ENCODE measurements at regions not wholly inside any gene's neighbourhood (a gene's known extent, or its start where the extent isn't known, plus 50 kb on each side); places are given as distances from the start of the nearest gene placed in this dataset.
A peak's percentile ranks its signal among the peaks of the same experiment; 100 is the strongest.

DNA sequence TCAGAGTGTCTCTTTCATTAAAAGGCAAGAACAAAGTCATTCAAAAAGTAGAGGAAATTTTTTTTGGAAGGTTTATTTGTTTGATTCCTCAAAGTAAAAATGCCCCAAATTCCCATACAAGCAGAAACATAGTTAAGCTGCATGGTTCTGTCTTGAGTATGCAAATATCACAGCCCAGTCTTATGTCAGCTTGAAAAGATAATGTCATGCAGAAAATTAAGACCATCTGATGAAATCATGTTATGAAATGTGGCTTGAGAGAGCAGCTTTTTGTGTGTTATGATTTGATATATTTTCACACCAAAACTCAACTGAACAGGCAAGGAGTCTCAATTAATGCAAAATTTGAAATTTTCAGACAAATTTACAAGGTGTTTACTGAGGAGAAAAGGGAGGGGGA is 411.0 kb downstream of the LMO4 start:
- no peaks in the 10 kb centered on the region for H3K9me3 Mint-ChIP-seq
- H3K36me3 Mint-ChIP-seq (ENCODE audit: low read depth) = no peaks in the 10 kb centered on the region
- intact Hi-C loops (cut with micrococcal nuclease) = no loop called here
- no peak overlapping the region for H3K27ac Mint-ChIP-seq
- H3K4me3 Mint-ChIP-seq = no peak overlapping the region
- peaks cover 8% of the 10 kb centered on the region for H3K27me3 Mint-ChIP-seq
- DNase-seq = no peak
- H3K4me1 Mint-ChIP-seq = no peaks in the 10 kb centered on the region

DNA sequence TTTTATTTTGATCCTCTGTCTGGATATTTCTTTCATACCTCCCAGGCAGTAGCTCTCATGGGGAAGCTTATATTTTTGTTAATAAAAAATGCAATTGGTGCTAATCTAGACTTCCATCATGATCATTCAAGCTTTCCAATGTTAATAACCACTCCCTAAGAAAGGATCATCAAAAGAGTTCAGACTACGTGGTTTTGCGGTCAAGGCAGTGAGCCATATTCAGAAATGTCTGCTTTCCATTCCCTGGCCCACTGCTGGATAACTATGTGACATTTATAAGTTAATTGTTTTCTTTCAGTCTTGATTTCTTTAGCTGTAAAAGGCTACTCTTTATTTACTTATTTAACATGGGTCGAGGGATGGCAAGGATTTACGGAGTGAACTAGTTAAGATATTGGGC is 414.6 kb downstream of the LMO4 start:
- Mint-ChIP-seq H3K4me3 (no peak overlapping the region), H3K9me3 (no peaks in the 10 kb centered on the region), H3K27ac (no peak overlapping the region), H3K4me1 (no peaks in the 10 kb centered on the region), H3K36me3 (ENCODE audit: low read depth) (no peaks in the 10 kb centered on the region), H3K27me3 (peaks cover 6% of the 10 kb centered on the region)
- intact Hi-C loops (cut with micrococcal nuclease) = no loop called here
- no peak for DNase-seq

DNA sequence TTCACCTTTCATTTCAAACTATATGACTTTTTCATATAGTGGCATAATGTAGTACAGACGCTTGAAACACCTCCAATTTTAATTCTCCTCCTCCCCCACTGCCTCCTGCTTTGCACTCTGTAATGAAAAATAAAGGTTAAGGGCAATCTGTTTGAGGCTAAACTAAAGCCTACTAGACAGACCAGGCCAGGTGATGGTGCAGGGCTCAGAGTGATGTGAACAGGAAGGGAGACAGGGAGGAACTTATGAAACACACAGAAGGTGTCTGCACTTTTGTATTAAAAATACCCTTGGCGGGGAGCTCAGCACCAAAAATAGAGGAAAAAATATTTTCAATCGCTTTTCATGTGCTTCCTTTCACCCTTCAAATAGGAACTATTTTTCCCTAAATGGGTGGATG is 415.4 kb downstream of the LMO4 start:
- intact Hi-C loops (cut with micrococcal nuclease) = no loop called here
- no peak for DNase-seq
- Mint-ChIP-seq H3K27me3 (peaks cover 3% of the 10 kb centered on the region), H3K27ac (no peak overlapping the region), H3K36me3 (ENCODE audit: low read depth) (no peaks in the 10 kb centered on the region), H3K9me3 (no peaks in the 10 kb centered on the region), H3K4me3 (no peak overlapping the region), H3K4me1 (no peaks in the 10 kb centered on the region)

DNA sequence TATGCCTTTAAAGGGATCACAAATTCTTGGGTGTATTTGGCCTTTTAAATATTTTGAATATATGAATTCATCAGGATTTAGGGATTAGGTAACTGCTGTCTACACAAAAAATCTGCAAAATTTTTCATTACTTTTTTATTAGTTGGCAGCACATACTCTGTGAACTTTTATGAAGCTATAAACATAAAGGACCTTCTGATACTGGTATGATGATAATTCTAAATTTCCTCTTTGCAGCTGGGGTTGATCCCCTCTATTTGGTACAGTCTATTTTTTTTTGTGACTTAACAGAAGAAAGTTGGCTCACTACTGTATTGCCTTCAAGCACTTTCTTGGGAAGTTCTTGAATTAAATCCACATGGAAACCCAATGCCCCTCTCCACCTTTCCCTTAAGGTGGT is 416.1 kb downstream of the LMO4 start:
- H3K27ac Mint-ChIP-seq = no peak overlapping the region
- no peaks in the 10 kb centered on the region for H3K9me3 Mint-ChIP-seq
- no peak overlapping the region for H3K4me3 Mint-ChIP-seq
- no peaks in the 10 kb centered on the region for H3K4me1 Mint-ChIP-seq
- no peaks in the 10 kb centered on the region for H3K36me3 Mint-ChIP-seq (ENCODE audit: low read depth)
- peaks cover 3% of the 10 kb centered on the region for H3K27me3 Mint-ChIP-seq
- intact Hi-C loops (cut with micrococcal nuclease) = no loop called here
- DNase-seq = no peak

DNA sequence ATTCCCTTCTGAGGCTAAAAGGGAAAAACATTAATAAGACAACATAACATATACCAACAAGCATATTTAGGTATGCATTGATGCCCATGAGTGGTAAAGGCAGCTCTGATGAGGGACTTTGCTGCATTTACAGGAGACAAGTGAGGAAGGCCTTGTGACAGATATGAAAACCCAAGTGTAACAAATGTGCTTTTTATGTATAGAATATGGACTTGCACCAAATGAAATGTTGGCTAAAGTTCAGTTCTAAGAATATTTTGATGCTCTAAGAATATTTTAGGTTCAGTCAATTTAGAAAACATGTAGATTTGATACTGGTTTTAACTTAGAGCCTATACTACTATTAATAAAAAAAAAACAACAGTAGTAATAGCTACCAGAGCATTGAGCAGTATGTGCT is 424.7 kb downstream of the LMO4 start:
- no peaks in the 10 kb centered on the region for H3K4me1 Mint-ChIP-seq
- no peak overlapping the region for H3K27ac Mint-ChIP-seq

DNA sequence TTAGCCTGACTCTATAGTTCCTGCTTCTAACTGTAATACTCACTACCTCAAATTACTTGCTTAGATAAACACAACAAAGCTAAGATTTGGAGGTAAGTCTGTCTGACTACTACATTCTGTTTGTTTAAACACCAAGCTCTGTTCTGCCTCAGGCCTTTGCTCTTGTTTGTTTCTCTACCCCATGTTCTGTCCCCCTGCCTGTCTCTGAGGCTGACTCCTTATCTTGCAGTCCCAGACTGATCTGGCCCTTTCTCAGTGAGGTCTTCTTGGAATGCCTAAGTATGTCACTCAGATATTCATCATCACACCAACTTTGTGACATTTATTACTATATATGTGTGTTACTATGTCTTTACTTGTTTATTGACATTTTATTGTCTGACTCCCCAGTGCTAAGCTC is 425.5 kb downstream of the LMO4 start:
- no peak overlapping the region for H3K27ac Mint-ChIP-seq
- H3K27me3 Mint-ChIP-seq = peaks cover 2% of the 10 kb centered on the region
- no peaks in the 10 kb centered on the region for H3K4me1 Mint-ChIP-seq
- intact Hi-C loops (cut with micrococcal nuclease) = no loop called here
- no peaks in the 10 kb centered on the region for H3K36me3 Mint-ChIP-seq (ENCODE audit: low read depth)
- H3K4me3 Mint-ChIP-seq = no peak overlapping the region
- H3K9me3 Mint-ChIP-seq = no peaks in the 10 kb centered on the region
- DNase-seq = no peak

More for the DNA sequence above, 424.7 kb downstream of the LMO4 start:
- peak; percentile 29 for DNase-seq
- no peaks in the 10 kb centered on the region for H3K9me3 Mint-ChIP-seq
- H3K4me3 Mint-ChIP-seq = no peak overlapping the region
- intact Hi-C loops (cut with micrococcal nuclease) = no loop called here
- no peaks in the 10 kb centered on the region for H3K36me3 Mint-ChIP-seq (ENCODE audit: low read depth)
- peaks cover 2% of the 10 kb centered on the region for H3K27me3 Mint-ChIP-seq

DNA sequence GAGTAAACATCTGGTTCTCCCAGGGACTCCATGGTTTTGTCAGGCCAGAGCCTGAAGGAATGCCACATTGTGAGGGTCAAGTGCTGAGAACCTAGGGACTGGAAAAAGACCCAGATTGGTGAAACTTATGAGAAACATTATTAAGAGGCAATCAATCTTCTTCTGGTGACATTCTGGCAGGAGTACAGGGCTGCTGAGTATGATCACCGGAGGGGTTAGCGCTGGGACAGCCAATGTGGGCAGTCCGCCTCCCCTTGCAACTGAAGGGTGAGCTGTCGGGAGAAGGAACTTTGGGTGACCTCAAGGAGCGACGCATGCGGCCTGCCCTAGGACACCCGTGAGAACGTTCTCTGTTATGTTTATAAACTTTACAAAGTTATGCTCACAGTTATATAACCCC is 429.0 kb downstream of the LMO4 start:
- Mint-ChIP-seq H3K4me1 (peaks cover 2% of the 10 kb centered on the region), H3K4me3 (no peak overlapping the region), H3K27me3 (peaks cover 2% of the 10 kb centered on the region), H3K27ac (no peak overlapping the region), H3K9me3 (no peaks in the 10 kb centered on the region), H3K36me3 (ENCODE audit: low read depth) (no peaks in the 10 kb centered on the region)
- intact Hi-C loops (cut with micrococcal nuclease) = no loop called here
- DNase-seq = no peak

DNA sequence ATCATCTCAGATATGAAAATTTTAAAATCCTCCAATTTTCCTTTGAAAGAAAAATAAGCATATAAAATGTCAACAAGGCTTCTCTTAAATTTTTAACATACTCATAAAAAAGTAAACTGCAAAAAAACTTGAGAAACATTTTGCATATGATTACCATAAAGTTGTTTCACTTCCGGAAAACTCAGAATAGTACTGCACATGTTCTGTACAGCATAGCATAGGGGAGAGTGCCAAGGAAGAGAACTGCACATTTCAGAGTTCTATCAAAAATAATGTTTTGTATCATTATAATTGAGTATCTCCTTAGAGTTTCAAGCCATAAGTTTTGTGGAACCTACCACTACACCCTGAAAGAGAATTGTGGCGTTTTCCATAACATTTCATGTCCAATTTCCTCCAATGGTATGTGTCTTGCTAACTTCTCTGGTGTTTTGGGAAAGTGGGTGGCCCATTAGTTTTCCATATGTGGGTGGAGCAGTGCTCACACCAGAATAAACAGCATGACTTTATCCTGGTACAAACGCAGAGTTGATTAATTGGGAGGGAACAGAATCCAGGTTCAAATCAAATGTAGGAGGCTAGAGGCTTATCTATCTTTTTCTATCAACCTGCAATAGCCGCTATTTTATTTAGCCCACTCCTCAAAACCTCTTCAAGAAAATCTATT is 430.9 kb downstream of the LMO4 start:
- no peaks in the 10 kb centered on the region for H3K36me3 Mint-ChIP-seq (ENCODE audit: low read depth)
- no peak overlapping the region for H3K27ac Mint-ChIP-seq
- no peaks in the 10 kb centered on the region for H3K9me3 Mint-ChIP-seq
- H3K27me3 Mint-ChIP-seq = no peaks in the 10 kb centered on the region
- H3K4me3 Mint-ChIP-seq = no peak overlapping the region
- DNase-seq = peak; percentile 4
- intact Hi-C loops (cut with micrococcal nuclease) = no loop called here
- H3K4me1 Mint-ChIP-seq = peaks cover 7% of the 10 kb centered on the region

DNA sequence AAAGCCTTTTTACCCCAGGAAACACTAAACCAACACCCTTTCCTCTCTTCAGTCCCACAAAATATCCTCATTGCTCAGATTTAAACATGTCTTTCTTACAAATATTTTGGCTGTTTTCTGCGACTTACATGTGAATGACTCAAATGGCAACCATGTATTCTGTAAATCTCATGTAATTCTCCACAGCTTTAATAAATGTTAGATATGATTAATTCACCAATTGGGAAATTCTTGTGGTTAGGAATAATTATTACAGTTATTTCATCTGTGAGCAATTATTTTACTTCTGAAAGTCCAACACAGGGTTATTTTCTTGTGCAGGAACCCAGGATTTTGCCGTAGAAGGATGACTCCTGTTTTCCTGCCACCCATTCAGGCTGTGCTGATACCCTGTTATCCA is 431.5 kb downstream of the LMO4 start:
- peaks cover 7% of the 10 kb centered on the region for H3K4me1 Mint-ChIP-seq
- H3K9me3 Mint-ChIP-seq = no peaks in the 10 kb centered on the region
- no peak overlapping the region for H3K27ac Mint-ChIP-seq
- DNase-seq = no peak
- H3K36me3 Mint-ChIP-seq (ENCODE audit: low read depth) = no peaks in the 10 kb centered on the region
- intact Hi-C loops (cut with micrococcal nuclease) = no loop called here
- H3K4me3 Mint-ChIP-seq = no peak overlapping the region
- H3K27me3 Mint-ChIP-seq = no peaks in the 10 kb centered on the region

DNA sequence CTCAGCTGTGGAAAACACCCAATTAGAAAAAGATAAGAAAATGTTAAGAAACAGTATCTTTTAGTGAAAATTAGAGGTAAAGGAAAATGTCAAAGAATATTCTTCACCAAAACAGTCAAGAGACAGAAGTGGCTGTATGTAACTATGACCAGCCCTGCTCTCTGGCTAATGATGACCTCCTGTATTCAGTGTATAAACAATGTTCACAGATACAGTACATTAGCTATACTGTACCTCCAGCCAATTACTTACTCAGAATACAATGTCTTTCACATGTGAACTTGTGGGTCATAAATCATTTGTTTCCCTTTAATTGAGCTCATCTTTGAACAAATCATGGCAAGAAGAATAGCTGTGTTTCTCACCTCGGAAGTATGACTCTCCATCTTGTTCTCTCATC is 432.0 kb downstream of the LMO4 start:
- Mint-ChIP-seq H3K36me3 (ENCODE audit: low read depth) (no peaks in the 10 kb centered on the region), H3K4me1 (peaks cover 7% of the 10 kb centered on the region), H3K9me3 (no peaks in the 10 kb centered on the region), H3K4me3 (no peak overlapping the region), H3K27ac (no peak overlapping the region), H3K27me3 (no peaks in the 10 kb centered on the region)
- intact Hi-C loops (cut with micrococcal nuclease) = no loop called here
- DNase-seq = no peak

DNA sequence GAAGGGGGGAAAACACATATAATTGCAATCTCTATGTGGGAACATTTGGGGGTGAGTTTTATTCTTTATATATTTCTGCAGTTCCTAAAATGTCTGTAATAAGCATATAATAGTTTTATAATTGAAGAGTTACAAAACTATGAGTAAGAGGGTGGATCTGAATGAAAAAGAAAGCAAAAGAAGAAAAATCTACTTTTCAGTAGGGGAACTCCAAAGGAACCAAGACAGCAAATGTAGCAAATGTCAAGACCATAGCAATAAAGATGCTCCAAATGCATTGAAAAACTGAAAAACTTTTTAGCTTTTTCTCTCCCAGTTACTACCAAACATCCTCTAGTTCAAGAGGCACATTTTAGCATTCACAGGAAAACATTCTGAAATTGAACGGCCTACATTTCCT is 434.8 kb downstream of the LMO4 start:
- Mint-ChIP-seq H3K36me3 (ENCODE audit: low read depth) (no peaks in the 10 kb centered on the region), H3K27ac (no peak overlapping the region), H3K27me3 (no peaks in the 10 kb centered on the region), H3K9me3 (no peaks in the 10 kb centered on the region), H3K4me3 (no peak overlapping the region), H3K4me1 (peaks cover 7% of the 10 kb centered on the region)
- intact Hi-C loops (cut with micrococcal nuclease) = no loop called here
- DNase-seq = no peak

DNA sequence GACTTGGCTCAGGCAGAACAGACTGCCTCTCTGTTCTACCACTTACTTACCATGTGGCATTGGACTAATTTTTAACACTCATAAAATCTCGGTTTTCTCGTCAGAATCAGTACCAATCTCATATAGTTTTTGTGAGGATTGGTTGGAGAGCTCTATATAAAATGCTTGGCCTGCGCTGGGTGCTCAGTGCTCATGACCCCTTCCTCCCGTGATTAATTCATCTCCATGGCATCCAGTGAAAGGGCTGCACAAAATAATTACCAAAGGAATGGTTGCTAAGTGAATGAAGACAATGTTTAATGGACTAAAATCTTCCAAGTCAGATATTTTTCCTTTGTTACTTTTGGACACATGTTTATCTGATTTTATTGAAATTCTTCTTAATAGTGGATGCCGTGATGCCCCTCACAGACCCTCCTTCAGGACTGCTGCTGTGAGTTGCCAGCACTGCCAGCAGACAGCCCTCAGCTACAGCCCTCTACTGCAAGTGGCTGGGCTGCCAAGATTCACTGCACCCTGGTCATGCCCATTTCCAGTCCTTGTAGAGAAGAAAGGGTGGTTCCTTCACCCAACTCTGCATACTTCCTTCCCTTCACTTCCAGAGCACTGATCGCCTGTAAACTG is 436.5 kb downstream of the LMO4 start:
- Mint-ChIP-seq H3K27ac (no peak overlapping the region), H3K36me3 (ENCODE audit: low read depth) (no peaks in the 10 kb centered on the region), H3K4me3 (no peak overlapping the region), H3K9me3 (peaks cover 3% of the 10 kb centered on the region), H3K27me3 (no peaks in the 10 kb centered on the region), H3K4me1 (peaks cover 4% of the 10 kb centered on the region)
- intact Hi-C loops (cut with micrococcal nuclease) = no loop called here
- DNase-seq = peak; percentile 40

DNA sequence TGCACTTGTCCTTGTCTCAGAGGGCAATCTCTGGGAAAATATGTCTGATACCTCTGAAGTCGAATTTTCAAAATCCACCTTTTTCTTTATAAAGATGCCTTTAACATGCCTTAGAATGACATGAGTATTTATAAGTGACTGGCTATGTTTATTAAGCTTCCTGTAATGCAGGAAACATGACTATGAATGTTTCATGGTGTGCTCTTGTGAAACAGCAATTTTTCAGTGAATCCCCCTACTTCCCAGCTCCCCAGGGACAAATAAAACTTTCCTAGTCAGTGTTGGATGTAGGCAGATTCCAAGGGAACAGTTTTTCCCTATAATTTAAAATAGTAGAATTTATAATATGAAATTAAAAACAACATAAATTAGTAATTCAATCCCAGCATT is 437.0 kb downstream of the LMO4 start:
- Mint-ChIP-seq H3K27ac (no peak overlapping the region), H3K4me1 (peaks cover 4% of the 10 kb centered on the region), H3K4me3 (no peak overlapping the region), H3K9me3 (peaks cover 3% of the 10 kb centered on the region), H3K27me3 (no peaks in the 10 kb centered on the region), H3K36me3 (ENCODE audit: low read depth) (no peaks in the 10 kb centered on the region)
- no peak for DNase-seq
- intact Hi-C loops (cut with micrococcal nuclease) = no loop called here

DNA sequence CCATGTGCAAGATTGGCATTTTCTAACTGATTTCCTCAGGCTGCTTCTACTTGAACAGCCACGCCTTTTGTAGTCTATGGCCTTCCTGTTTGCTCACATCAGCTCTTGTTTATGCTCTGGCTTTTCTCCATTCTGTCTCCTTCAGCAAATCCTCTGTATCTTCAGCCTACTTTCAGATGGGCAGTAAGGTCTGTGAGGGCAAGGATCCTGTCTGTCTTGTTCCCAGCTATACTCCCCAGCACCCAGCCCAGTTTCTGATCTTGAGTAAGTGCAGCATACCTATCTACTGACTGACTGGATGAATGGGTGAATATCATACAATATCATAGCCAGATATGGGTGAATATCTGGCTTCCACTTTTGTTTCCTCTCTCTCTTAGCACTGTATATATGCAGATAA is 438.1 kb downstream of the LMO4 start:
- Mint-ChIP-seq H3K27me3 (no peaks in the 10 kb centered on the region), H3K4me3 (no peak overlapping the region), H3K27ac (no peak overlapping the region), H3K9me3 (peaks cover 3% of the 10 kb centered on the region), H3K36me3 (ENCODE audit: low read depth) (no peaks in the 10 kb centered on the region), H3K4me1 (peaks cover 4% of the 10 kb centered on the region)
- intact Hi-C loops (cut with micrococcal nuclease) = no loop called here
- DNase-seq = peak; percentile 28

DNA sequence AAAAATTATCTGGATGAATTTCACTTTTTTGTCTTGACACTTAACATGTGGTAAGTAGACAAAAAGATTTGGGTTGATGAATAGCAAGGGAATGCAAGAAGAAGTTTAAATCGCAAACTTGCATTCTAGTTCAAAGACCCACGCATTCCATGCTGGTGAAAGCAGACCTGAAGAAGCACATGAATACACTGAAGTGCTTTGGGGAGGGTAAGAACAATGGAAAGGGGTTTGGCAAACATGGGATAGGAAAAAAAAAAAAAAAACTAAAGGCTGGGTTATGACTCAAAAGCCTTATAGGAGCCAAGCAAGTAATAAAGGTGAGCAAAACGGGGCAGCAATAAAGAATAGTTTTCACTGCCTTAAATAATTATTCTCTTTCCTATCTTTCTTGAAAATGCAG is 450.2 kb downstream of the LMO4 start:
- Mint-ChIP-seq H3K36me3 (ENCODE audit: low read depth) (no peaks in the 10 kb centered on the region), H3K27ac (no peak overlapping the region), H3K9me3 (no peaks in the 10 kb centered on the region), H3K4me1 (no peaks in the 10 kb centered on the region), H3K27me3 (no peaks in the 10 kb centered on the region), H3K4me3 (no peak overlapping the region)
- no peak for DNase-seq
- intact Hi-C loops (cut with micrococcal nuclease) = no loop called here
